Activated CD8-positive, alpha-beta memory T cell treated with anti-CD3 and anti-CD28 coated beads, Interleukin-2, amount 50 U/mL, for 48 hours (primary cell): ENCODE measurements at regions not wholly inside any gene's neighbourhood (a gene's known extent, or its start where the extent isn't known, plus 50 kb on each side); places are given as distances from the start of the nearest gene placed in this dataset.

Experiments
- DNase-seq: peaks from one replicate; pipeline ENCODE4 v3.0.0-alpha.2; 2020

DNA sequence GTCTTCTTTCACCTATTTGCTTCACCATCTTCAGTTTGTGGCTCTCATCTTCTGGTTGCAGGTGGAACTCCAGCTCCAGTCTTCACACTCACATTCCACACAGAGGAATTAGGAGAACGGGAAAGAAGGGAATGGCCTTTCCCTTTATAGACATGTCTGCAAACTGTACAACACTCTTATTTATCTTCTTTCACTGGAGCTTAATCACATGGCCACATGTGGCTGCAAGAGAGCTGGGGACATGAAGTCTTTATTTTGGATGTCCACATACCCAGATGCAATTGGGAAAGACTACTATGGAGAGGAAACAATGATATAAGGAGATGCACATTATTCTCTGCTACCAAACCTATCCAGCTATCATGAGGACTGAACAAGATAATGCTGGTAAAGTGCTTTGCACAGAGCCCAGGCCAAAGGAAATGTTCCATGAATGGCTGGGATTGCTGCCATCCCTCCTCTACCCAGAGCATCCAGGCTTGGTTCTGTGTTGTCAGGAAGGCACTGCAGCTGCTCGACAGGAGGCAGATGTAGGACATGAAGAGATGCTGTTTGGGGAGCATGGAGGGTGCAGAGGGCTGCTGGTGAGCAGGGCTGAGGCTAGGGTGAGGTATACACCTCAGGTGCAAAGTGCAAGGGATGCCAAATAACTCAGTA is 183.8 kb upstream of the TBX20 start:
- no peak for DNase-seq

DNA sequence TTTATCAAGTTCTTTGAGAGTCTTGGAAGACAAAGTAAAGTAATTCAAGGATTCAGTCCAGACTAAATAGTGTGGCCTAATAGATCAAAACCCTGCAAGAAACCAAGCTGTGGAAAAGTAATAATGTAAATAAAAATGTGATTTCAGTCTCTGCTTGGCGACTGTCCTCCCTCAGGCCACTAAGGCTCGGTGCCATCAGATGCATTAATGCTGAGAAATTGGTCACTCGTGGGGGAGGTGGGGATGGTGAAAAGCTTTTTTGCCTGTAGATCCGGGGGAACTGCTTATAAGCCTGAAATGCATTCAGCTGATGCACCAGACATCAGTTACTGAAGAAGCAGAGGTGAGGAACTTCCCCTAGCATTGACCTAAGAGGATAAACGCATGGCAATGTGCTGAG is 182.6 kb upstream of the TBX20 start:
- no peak for DNase-seq

DNA sequence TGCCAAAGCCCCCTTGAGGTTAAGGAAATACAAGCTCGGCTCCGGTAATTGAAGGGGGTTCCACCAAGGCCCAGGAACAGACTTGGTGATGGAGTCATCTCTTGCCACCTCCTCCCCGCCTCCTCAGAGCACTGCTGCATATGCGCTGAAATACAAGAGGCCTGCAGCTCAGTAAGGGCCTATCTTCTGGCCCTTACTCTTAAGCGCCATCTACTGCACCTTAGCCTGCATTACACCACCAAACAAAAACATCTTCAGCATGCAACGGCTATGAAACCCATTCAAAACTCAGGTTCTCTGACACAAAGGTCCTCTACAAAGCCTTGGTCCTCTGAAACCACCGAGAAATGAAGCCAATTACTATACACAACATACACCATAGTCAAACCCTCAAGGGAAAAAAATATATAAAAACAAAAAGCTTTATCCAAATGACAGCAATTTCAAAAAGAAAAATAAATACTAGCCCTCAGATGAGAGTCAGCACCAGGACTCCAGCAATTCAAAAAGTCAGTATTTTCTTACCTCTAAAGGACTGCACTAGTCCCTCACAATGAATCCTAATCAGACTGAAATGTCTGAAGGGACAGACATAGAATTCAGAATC is 176.8 kb upstream of the TBX20 start:
- DNase-seq, result no peak

DNA sequence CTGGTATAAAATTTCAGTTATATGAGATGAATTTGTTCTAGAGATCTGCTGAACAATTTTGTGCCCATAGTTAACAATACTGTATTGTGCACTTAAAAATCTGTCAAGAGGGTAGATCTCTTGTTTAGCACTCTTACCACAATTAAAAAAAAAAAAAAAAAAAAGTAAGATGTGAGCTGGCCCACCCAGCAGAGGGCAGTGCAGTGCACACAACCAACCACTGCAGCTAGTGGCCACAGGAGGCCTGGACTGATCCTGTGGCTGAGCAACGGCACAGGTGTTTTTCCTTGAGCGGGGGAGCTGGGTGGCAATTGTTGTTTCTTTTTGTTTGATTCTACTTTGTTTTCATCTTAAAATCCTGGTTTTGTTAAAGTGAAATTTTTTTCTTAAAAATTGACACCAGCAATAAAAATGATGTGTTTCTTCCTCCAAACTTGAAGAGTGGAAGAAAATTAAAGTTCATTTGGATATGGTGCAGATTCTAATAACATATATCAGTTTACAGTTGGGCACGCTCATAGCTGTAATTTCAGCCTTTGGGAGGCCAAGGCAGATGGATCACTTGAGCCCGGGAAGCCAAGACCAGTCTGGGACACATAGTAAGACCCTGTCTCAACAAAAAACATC is 171.1 kb upstream of the TBX20 start:
- peak; percentile 67 for DNase-seq

DNA sequence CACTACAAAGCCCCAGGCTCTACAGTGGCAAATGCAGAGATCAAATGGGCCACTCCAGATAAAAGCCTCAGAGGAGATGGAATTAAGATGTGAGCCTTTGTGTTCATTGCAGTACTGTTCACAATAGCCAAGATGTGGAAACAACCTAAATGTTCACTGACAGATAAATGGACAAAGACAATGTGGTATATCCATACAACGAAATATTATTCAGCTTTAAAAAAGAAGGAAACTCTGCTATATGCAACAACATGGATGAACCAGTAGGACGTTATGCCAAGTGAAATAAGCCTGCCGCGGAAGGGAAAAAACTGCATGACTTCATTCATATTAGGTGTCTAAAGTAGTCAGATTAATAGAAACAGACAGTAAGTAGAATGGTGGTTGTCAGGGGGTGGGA is 170.5 kb upstream of the TBX20 start:
- DNase-seq, result no peak

DNA sequence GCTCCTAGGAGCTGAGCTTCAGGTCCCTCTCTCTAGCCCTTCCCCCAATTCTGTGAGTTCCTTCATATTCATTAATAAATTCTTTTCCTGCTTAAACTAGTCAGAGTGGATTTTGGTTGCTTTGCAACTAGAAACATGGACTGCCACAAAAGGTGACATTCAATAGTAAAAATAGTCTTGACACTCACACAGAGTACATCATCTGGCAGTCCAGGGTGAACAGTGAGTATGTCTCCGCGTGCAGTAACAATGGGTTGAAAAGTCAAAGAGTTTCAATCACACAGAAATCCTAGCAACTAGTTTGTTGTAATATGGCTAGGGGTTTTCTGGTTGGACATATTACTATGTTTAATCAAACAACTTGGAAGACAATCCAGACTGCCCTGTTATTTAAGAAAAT is 168.8 kb upstream of the TBX20 start:
- DNase-seq, result no peak

DNA sequence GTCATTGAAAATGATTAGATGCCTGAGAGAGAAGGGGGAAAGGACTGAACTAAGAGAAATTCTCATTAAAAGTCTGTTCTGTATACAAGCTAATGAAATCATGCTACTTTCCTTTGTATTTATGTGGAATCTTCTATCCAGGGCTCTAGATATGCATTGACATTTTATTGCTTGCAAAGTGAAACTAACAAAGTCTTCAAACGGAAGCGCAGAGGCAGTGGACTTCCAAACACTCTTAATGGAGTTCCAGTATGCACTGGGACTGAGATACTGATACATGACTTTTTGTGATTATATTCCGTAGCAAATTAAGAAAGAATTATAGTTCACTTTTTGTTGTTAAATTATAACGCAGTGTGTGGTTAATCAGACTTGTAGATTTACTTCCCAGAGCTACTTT is 166.8 kb upstream of the TBX20 start:
- no peak for DNase-seq

DNA sequence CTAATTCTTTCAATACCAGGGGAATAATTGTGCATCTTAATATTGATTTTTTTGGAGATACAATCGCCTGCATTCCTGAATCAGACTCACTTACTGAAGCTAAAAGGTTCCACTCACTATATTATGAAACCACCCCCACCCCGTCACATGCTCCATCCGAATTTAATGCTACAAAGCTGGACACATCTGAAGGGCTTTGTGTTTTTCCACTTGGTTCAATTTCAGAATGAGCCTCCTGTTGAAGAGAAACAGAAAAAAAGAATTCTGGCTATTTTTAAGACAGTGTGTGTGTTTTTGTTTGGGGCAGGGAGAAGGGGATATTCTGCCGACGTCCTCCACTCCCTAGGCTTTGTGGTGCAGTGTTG is 165.5 kb upstream of the TBX20 start:
- DNase-seq, result no peak

DNA sequence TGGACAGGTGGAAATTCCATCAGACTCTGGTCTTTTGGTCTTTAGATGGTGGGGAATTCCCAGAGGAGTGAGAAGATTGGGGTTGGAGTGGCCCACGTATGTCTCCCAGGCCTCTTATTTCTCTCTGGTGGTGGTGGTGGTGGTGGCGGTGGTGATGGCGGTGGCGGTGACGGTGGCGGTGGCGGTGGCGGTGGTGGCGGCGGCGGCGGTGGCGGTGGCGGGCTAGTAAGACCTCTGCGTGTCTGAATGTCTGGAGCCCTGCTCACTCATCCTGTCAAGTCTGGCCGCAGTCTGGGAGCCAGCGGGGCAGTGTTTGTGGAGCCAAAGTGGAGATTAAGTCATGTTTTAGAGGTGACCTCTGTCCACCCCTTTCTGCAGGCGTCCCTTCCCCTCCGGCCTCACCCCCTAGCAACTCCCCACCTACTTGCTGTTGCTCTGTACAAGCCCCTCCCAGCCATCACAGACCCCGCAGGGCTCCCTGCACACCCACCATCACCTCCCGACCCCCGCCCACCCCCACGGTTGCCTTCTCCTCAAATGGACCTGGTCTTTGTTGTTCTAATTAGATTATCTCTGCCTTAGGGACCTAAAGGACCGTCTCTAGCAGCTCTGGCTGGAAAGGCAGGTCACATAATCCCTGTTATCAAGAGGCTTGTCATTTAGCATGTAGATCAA is 165.0 kb upstream of the TBX20 start:
- no peak for DNase-seq

DNA sequence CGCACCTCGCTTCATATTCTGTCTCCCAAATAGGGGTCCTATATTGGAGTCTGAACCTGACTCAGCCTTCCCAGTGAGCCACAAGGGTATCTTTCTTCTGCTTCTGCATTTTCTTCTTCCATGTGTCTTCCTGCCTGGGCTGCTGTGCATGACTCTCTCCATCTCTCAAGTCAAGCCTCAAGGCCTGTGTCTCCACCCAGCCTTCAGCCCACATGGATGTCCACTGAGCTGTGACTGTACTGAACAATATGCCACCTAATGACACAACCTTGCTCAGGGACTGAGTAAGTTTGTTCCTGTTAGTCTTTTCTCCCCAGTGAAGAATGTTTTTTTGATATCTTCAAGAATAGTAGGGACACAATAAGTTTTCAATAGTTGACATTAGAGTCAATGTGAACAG is 162.7 kb upstream of the TBX20 start:
- DNase-seq, result no peak

DNA sequence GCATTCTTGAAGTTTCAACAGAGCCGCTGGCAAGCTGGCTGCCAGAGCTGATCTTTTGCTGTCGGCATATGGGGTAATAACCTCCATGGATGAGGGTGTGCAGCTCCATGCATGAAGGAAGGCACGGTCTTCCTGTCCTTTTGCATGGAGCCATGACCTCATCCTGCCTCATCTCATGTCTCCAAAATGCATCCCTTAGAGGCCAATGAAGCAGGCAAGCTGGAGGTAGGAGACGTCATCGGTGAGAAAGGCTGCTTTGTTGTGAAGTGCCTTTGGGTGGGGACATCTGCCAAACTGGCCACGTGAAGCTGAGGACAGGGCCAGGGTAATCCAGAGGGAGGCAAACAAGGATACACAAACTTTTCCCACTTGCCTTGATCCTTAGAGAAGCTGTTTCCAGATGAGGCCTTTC is 161.5 kb upstream of the TBX20 start:
- DNase-seq, result no peak

DNA sequence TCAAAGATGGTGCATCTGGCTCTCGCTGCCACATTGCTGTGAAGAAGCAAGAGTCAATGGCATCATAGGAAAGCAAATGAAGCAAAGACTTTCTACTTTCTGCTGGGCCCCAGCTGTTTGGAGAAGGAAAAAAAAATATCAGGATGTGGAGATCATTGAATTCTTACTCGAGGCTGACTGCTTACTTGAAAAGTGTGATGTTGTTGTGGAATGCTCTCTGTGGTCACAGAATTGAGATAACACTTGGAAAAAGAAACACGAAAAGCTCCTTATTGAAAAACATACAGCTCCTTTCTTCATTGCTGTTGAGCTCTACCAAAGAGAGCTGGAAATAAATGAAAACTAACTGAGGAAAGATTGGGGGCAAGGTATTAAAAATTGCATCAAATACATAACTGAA is 157.4 kb upstream of the TBX20 start:
- DNase-seq, result no peak

DNA sequence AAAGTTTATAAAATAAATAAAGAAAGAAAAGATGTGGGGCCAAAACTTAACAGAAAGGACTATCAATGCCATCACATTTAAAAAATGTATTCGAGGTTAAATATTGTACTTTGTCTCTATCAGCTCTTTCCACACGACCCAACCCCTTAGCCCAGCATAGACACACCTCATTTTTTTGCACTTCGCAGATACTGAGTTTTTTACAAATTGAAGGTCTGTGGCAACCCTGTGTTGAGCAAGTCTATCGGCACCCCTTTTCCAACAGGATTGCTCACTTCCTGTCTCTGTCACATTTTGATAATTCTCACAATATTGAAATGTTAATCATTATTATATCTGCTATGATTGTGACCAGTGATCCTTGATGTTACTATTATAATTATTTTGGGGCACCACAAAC is 151.6 kb upstream of the TBX20 start:
- no peak for DNase-seq

DNA sequence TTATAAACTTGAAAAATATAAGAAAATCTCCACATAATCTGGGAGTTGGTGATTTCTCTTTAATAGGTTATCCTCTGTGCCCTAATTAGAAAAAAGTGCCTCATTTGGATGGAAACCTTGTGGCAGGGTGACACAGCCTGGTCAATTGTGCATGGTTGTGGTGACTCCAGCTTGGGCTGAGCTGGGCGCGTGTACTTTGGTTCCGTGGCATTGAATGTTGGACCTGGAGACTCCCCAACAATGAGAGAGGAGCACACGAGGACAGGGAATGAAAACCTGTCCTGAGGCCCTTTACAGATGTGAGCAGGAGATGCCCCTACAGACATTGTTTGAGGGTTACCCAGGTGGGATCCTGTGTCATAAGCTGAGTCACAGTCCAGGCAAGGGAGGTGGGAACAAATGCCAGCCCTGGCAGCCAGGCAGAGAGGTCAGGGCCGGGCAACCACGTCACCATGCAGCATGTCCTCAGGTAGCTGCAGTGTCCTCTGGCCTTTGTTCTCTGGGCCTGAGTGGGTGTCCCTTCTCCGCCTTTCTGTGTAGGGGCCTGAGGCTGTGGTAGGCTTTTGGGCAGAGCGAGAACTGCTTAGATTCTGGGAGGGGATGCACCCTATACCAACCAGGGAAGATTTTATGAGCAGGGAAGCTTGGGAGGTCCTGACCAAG is 147.4 kb upstream of the TBX20 start:
- DNase-seq, result no peak

DNA sequence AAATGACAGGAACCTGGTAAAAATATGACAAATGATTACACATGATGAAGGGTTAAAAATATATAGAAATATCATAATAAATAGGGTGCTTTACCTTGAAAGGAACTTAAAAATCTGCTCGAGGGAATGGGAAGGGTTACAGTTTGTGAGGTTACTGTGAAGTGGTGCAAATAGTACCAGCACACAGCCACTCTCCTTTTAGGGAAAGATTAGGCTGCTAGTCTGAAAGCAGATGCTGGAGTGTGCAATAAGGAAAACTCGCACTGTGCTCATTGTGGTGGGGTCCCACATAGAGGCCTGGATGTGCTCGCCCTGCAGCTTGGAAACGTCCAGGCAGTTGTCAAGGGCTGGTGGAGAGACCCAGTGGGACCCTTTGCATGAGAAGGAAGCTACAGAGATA is 145.9 kb upstream of the TBX20 start:
- no peak for DNase-seq

DNA sequence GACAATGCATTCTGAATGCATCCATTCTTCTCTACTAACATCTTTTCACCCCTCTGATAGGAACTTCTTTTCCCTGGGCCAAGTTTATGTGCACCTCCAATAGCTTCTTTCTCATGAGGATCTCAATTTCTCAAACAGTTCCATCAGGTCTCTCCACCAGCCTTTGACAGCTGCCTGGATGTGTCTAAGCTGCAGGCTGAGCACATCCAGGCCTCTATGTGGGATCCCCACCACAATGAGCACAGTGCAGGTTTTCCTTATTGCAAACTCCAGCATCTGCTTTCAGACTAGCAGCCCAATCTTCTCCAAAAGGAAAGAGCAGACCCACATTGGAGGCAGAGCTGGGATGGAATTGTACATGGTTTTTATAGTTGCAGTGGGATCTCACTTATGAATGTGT is 145.3 kb upstream of the TBX20 start:
- no peak for DNase-seq

DNA sequence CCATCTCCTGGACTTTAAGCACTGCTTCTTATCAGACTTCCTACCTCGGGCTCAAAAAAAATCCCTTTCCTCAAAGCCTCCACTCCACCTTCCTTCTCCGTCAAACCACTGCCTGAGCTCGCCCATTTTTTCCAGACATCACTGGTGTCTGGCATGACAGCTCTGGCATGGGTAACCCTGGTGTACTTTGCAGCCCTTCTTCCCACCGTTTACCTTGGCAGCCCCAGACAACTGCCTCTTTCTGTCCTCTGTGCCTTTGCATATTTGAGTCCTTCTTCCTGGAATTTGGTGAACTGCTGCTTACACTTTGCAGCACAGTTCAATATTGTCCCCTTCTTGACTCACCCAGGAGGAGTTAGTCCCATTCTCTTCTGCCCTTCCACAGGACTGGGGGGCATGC is 144.6 kb upstream of the TBX20 start:
- no peak for DNase-seq

DNA sequence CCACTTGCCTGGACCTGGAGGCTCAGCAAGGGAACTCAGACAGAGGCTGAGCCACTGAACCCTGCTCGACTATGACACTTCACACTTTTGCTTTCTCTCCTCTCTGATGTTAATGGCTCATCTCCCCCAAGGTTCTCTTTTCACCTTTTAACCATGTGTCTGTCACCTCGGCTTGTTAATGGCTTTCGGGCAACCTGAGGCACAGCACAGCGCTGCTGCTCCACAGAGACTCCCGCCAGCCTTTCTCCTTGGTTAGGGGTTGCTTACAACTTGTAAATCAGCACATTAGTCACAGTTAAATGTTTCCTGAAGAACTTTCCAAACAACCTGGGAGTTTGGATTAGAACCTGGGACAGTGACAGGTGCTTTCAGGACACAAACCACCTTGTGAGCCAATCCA is 136.2 kb upstream of the TBX20 start:
- DNase-seq, result no peak

DNA sequence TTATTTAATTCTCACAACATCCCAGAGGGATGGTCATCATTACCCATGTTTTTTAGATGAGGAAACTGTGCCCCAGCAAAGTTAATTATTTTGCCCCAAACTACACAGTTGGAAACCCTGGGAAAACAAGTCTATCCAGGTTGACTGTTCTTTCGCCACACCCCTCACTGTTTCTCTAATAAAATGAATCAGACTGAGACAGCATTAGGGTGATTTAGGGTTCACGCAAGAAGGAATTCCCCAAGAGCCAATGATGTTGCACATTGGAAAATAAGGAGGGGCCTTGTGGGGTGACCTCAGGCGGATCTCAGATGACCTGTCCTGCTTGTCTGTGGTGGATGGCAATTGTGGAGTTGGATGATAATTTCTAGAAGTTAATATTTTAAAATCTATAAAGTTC is 135.7 kb upstream of the TBX20 start:
- no peak for DNase-seq

DNA sequence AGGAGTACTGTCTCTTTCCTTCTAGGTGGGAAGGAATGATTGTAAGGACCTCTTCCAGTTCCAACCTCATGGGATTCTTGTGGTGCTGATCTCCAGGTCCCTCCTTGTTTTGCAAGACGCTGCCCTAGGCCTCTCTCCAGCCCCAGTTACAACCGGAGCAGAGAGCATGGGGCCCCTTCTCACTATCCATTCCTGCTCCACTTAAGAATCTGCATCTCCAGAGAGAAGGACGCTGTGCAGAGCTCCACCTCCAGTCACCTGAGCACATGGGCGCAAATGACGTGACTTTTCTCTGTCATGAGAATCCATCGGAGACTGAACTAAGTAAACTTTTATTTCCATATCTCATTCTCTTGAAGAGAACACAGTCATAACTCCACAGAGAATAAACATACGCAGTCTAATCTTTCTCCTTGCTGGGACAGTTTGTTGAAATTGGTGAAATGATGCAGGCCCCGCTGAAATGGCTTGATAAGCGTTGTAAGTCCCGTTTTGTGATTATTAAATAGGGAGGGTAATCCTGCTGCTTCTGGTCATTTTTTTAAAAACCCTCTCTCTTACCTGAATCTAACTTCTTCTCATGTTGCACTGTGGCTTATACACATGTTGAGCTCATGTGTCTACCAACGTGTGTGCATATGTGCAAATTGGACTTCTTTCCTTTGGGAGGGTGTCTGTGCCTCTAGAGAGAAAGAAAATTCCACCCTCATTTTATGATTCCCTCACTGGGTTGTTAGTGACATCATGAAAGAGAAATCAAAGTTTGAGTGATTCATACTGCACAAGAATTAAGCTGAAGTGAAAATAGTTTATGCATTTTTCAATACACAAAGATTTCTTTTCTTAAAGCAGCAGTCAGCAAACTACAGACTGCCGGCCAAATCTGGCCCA is 133.2 kb upstream of the TBX20 start:
- DNase-seq, result no peak

DNA sequence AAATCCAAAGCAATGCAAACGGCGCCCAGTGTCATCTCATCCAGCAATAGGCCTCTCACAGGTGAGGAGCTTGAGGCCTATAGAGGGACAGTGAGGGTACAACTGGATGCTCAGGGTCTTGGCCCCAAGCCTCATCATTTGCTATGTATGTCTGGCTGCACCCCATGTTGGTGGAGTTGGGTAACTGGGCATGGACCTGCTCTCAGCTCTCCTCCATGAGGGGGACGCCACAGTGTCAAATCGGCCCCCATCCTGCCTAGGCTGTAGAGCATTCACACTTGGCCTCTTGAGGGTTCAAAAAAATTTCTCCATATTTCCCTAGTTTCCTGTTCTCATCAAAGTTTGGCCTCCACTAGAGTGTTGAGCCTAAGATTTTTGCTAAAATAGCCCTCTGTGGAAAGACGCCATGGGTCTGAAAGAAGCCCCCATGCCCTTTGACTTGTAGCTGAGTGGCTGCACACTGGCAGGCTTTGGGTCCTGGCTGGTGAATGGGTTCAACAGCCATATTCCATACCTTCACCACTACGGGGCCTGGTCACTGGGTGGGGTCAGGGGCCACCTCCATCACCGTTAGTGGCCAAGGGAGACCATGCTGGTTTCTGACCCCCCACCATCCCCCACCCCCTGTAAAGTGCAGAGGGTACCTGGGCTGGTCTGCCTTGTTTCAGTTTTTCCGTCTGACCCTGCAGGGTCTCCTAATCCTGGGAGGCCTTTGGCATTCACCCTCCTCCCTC is 132.3 kb upstream of the TBX20 start:
- DNase-seq, result no peak
